K562 (cell line): ENCODE measurements at regions not wholly inside any gene's neighbourhood (a gene's known extent, or its start where the extent isn't known, plus 50 kb on each side); places are given as distances from the start of the nearest gene placed in this dataset.

Experiments
- CBX1 ChIP-seq: sonication (generic); IDR thresholded peaks from 2 replicates; pipeline ENCODE4 v1.6.1; 2016; ENCODE audit warnings: antibody characterized with exemption, low read depth, mild to moderate bottlenecking
- PATZ1 ChIP-seq: fragments of 250-450 bp; sonication (Bioruptor Pico); IDR thresholded peaks from 2 replicates; pipeline ENCODE4 v1.5.0; 2020; ENCODE audit warnings: mild to moderate bottlenecking, borderline replicate concordance
- POLR2A ChIP-seq: fragments of 450-650 bp; conservative IDR thresholded peaks from 2 replicates; pipeline ENCODE4 v1.6.1; 2016
- SMAD1 ChIP-seq: fragments of 150-350 bp; IDR thresholded peaks from 2 replicates; pipeline ENCODE4 v1.6.1; 2014; ENCODE audit warnings: low read length, low read depth; ENCODE audit not compliant: partially characterized antibody
- ZBTB1 ChIP-seq: sonication (generic); formaldehyde crosslinking; IDR thresholded peaks from 2 replicates; pipeline ENCODE4 v1.8.1; 2023; ENCODE audit warnings: missing genetic modification reagents, low read depth, mild to moderate bottlenecking, borderline replicate concordance
- ZFP36 ChIP-seq: fragments of 150-350 bp; IDR thresholded peaks from 2 replicates; pipeline ENCODE4 v1.6.1; 2018; ENCODE audit warnings: low read length, low read depth; ENCODE audit not compliant: partially characterized antibody
- ZHX1 ChIP-seq: fragments of 150-350 bp; conservative IDR thresholded peaks from 2 replicates; pipeline ENCODE4 v1.6.1; 2014; ENCODE audit warnings: low read length
- ZNF407 ChIP-seq: fragments of 450-650 bp; IDR thresholded peaks from 2 replicates; pipeline ENCODE4 v1.6.1; 2016; ENCODE audit warnings: low read depth

GRCh38 chr18:27772081-27772480 lies 404.8 kb downstream of the CDH2 start (continued):
- TF ChIP-seq ZNF407 = no peak
- TF ChIP-seq SMAD1 = no peak
- TF ChIP-seq ZBTB1 (CRISPR knock-in tag) = no peak
- no peak for TF ChIP-seq ZFP36
- no peak for TF ChIP-seq POLR2A
- no peak for TF ChIP-seq PATZ1 (CRISPR knock-in tag)
- no peak for TF ChIP-seq ZHX1
- TF ChIP-seq CBX1 = no peak
